Loucy (cell line): ENCODE measurements at regions not wholly inside any gene's neighbourhood (a gene's known extent, or its start where the extent isn't known, plus 50 kb on each side); places are given as distances from the start of the nearest gene placed in this dataset.

Source experiments
- CTCF ChIP-seq: fragments of 200-600 bp; sonication (generic); conservative IDR thresholded peaks from 2 replicates; pipeline ENCODE4 v1.5.1; 2014; ENCODE audit warnings: mild to moderate bottlenecking, antibody characterized with exemption, low read length
- EZH2phosphoT487 ChIP-seq: fragments of 200-600 bp; IDR thresholded peaks from 2 replicates; pipeline ENCODE4 v1.6.1; 2018; ENCODE audit warnings: antibody characterized with exemption, mild to moderate bottlenecking, moderate library complexity, borderline replicate concordance

GRCh38 chr2:226536410-226536809 is 263.2 kb downstream of the IRS1 start:
- TF ChIP-seq CTCF (no peak), EZH2phosphoT487 (no peak)
